Mesothelial cell of epicardium (in vitro differentiated cells): ENCODE measurements at regions not wholly inside any gene's neighbourhood (a gene's known extent, or its start where the extent isn't known, plus 50 kb on each side); places are given as distances from the start of the nearest gene placed in this dataset.

Experiments
- DNase-seq, 2 experiments: peaks; one replicate each; pipeline ENCODE4 v3.0.0; 2021; ENCODE audit warnings: low spot score in 2 of 2; ENCODE audit not compliant: unreplicated experiment in 2 of 2
- H3K27ac Mint-ChIP-seq: 2 replicates; pipeline ENCODE4 v1.8.0; 2021; ENCODE audit warnings: mixed read lengths
- H3K27me3 Mint-ChIP-seq: 2 replicates; pipeline ENCODE4 v1.8.0; 2021; ENCODE audit warnings: low read depth, mixed read lengths
- H3K36me3 Mint-ChIP-seq: 2 replicates; pipeline ENCODE4 v1.8.0; 2021; ENCODE audit warnings: mixed read lengths
- H3K4me1 Mint-ChIP-seq: 2 replicates; pipeline ENCODE4 v1.8.0; 2021; ENCODE audit warnings: mixed read lengths
- H3K4me3 Mint-ChIP-seq: 2 replicates; pipeline ENCODE4 v1.8.0; 2021; ENCODE audit warnings: mild to moderate bottlenecking, moderate library complexity, mixed read lengths
- H3K9me3 Mint-ChIP-seq: 2 replicates; pipeline ENCODE4 v1.8.0; 2021; ENCODE audit warnings: mixed read lengths
- TF ChIP-seq, protein P1 (sequence below): fragments of 200-600 bp; sonication (generic); IDR thresholded peaks from one replicate; pipeline ENCODE4 v1.5.0; 2021; ENCODE audit warnings: antibody characterized with exemption; ENCODE audit not compliant: unreplicated experiment

- TF ChIP-seq, protein P1, sequence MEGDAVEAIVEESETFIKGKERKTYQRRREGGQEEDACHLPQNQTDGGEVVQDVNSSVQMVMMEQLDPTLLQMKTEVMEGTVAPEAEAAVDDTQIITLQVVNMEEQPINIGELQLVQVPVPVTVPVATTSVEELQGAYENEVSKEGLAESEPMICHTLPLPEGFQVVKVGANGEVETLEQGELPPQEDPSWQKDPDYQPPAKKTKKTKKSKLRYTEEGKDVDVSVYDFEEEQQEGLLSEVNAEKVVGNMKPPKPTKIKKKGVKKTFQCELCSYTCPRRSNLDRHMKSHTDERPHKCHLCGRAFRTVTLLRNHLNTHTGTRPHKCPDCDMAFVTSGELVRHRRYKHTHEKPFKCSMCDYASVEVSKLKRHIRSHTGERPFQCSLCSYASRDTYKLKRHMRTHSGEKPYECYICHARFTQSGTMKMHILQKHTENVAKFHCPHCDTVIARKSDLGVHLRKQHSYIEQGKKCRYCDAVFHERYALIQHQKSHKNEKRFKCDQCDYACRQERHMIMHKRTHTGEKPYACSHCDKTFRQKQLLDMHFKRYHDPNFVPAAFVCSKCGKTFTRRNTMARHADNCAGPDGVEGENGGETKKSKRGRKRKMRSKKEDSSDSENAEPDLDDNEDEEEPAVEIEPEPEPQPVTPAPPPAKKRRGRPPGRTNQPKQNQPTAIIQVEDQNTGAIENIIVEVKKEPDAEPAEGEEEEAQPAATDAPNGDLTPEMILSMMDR, result no peak
- no peaks in the 10 kb centered on the region for H3K27me3 Mint-ChIP-seq
Measured at GRCh38 chr10:78547905-78548304, 514.2 kb downstream of the RPS24 start.

DNA sequence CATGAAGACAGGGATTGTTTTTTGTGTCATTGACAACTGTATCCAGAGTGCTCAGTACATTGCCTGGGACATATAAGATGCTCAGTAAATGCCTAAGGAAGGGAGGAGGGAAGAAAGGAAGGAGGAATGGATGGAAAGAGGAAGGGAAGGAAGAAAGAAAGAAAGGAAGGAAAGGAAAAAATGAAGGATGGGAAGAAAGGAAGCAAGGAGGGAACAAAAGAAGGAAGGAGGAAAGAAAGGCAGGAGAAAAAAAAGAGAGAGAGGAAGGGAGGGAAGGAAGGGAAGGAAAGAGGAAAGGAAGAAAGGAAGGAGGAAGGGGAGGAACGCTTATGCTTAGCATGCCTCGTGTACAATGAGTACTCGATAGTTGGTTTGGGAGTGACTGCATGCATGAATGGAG lies 514.7 kb downstream of the RPS24 start:
- H3K4me3 Mint-ChIP-seq, result no peak overlapping the region
- TF ChIP-seq, protein P1, result no peak
- H3K4me1 Mint-ChIP-seq, result peaks cover 49% of the 10 kb centered on the region
- no peak for DNase-seq
- no peak overlapping the region for H3K27ac Mint-ChIP-seq
- no peaks in the 10 kb centered on the region for H3K36me3 Mint-ChIP-seq
- H3K9me3 Mint-ChIP-seq, result no peaks in the 10 kb centered on the region
- H3K27me3 Mint-ChIP-seq, result no peaks in the 10 kb centered on the region

More at GRCh38 chr10:78547905-78548304, 514.2 kb downstream of the RPS24 start:
- no peak overlapping the region for H3K27ac Mint-ChIP-seq
- H3K36me3 Mint-ChIP-seq, result no peaks in the 10 kb centered on the region
- no peaks in the 10 kb centered on the region for H3K9me3 Mint-ChIP-seq
- H3K4me1 Mint-ChIP-seq, result peaks cover 45% of the 10 kb centered on the region
- no peak overlapping the region for H3K4me3 Mint-ChIP-seq
- no peak for DNase-seq

- no peak for DNase-seq
- Mint-ChIP-seq H3K27ac (no peak overlapping the region), H3K9me3 (no peaks in the 10 kb centered on the region), H3K36me3 (no peaks in the 10 kb centered on the region), H3K4me1 (peaks cover 41% of the 10 kb centered on the region), H3K4me3 (no peak overlapping the region), H3K27me3 (no peaks in the 10 kb centered on the region)
- TF ChIP-seq, protein P1, result no peak
Measured at GRCh38 chr10:78549140-78549935, 515.7 kb downstream of the RPS24 start.

DNA sequence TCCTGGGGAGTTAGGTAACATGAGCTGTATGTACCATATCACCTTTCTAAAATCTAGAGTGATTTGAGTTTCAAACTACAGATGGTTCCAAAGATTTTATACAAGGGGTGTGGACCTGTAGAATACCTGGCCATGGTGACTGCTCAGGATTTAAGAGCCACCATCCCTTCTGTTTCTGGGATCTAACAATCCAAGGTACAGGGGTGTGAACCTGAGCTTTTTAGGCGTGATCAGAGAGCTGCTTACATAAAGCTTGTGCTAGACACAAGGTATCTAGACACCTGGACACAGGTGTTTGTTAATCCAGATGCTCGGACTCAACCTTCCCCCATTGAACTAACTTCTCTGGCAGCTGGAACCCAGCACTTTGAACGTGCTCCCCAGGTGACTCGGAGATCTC lies 516.4 kb downstream of the RPS24 start:
- Mint-ChIP-seq H3K9me3 (no peaks in the 10 kb centered on the region), H3K27ac (no peak overlapping the region), H3K4me3 (no peak overlapping the region), H3K4me1 (peaks cover 38% of the 10 kb centered on the region), H3K27me3 (no peaks in the 10 kb centered on the region), H3K36me3 (no peaks in the 10 kb centered on the region)
- no peak for DNase-seq
- TF ChIP-seq, protein P1, result no peak

DNA sequence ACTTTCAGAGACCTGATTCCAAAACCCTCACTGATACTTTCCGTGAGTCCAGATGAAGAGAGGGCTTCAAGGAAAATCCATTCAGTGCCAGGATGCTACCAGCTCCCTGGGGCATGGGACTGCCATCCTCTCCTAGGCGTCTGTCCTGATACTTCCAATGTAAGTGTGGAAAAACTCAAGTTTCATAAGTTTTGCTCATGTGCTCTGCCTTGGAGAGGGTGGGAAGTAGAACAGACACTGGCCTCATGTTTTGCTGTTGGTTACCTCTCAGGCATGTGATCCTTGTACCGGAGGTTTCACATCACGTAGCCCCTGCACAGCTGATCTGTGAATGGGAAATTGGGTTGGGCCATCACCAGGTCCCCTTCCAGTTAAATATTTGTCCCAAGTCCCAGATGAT lies 517.1 kb downstream of the RPS24 start:
- Mint-ChIP-seq H3K27me3 (no peaks in the 10 kb centered on the region), H3K36me3 (no peaks in the 10 kb centered on the region), H3K9me3 (no peaks in the 10 kb centered on the region), H3K27ac (no peak overlapping the region), H3K4me1 (peaks cover 36% of the 10 kb centered on the region), H3K4me3 (no peak overlapping the region)
- TF ChIP-seq, protein P1, result no peak
- no peak for DNase-seq
